Endothelial cell of umbilical vein (primary cell): ENCODE measurements at regions not wholly inside any gene's neighbourhood (a gene's known extent, or its start where the extent isn't known, plus 50 kb on each side); places are given as distances from the start of the nearest gene placed in this dataset.
"Not testable (repeated sequence)": the region's sequence is repeated elsewhere in the genome, so short reads cannot be mapped to it uniquely, and the experiment has no call there.

Experiments
- CTCF ChIP-seq, 2 donors: IDR thresholded peaks; 1 replicate in 1 of 2; 2 replicates in 1 of 2; pipeline ENCODE4 v1.5.1; 2011; ENCODE audit warnings: low read length in 2 of 2, mild to moderate bottlenecking in 2 of 2, moderate library complexity in 2 of 2, control low read depth in 1 of 2, inconsistent platforms in 1 of 2, low read depth in 1 of 2; ENCODE audit not compliant: insufficient read depth in 1 of 2; ENCODE audit errors: extremely low read depth in 1 of 2
- POLR2AphosphoS5 ChIP-seq: IDR thresholded peaks from 2 replicates; pipeline ENCODE4 v1.6.1; 2012; ENCODE audit warnings: low read depth, mild to moderate bottlenecking, control low read depth, low read length, moderate library complexity; ENCODE audit not compliant: insufficient read depth

- not testable (repeated sequence) for TF ChIP-seq CTCF (IDR thresholded peaks at IDR 0.05; ENCODE audit: extremely low read depth in 1 of 2, insufficient read depth in 1 of 2, low read depth in 1 of 2, low read length in 2 of 2); POLR2AphosphoS5
Measured at GRCh38 chr1:229134381-229135217, 136.3 kb upstream of the RAB4A start.
